ENCODE measurements at regions not wholly inside any gene's neighbourhood (a gene's known extent, or its start where the extent isn't known, plus 50 kb on each side); places are given as distances from the start of the nearest gene placed in this dataset.

GRCh38 chr13:68481130-68481529 lies 1251.0 kb upstream of the PCDH9 start:
- CTCF ChIA-PET: no interaction called here

More at GRCh38 chr13:68481130-68481529, 1251.0 kb upstream of the PCDH9 start:
- WGBS (ENCODE audit: low lambda C conversion rate): 55% methylated on average over 2 of the region's 2 CpGs
- no peak overlapping the region for H3K27ac ChIP-seq (ENCODE audit: low read depth in 2 of 2, low read length in 1 of 2)
- POLR2A ChIA-PET: no interaction called here
- no peak for TF ChIP-seq GABPA (IDR thresholded peaks at IDR 0.05; ENCODE audit: low read depth)
- TF ChIP-seq NFIC (IDR thresholded peaks at IDR 0.05; ENCODE audit: borderline replicate concordance): no peak
- no peak for TF ChIP-seq YY1 (IDR thresholded peaks at IDR 0.05; ENCODE audit: low read depth)
- TF ChIP-seq RFX5 (IDR thresholded peaks at IDR 0.05; ENCODE audit: low read length): no peak
- no peak for TF ChIP-seq EZH2phosphoT487 (IDR thresholded peaks at IDR 0.05; ENCODE audit: borderline replicate concordance, low read depth)
- TF ChIP-seq NRF1 (IDR thresholded peaks at IDR 0.05; ENCODE audit: low read depth, low read length): no peak
- TF ChIP-seq ZBTB33 (IDR thresholded peaks at IDR 0.05; ENCODE audit: borderline replicate concordance, low read depth): no peak
- no peak for TF ChIP-seq TEAD4 (IDR thresholded peaks at IDR 0.05; ENCODE audit: borderline replicate concordance, insufficient read depth)
- no peak for TF ChIP-seq ELF1 (IDR thresholded peaks at IDR 0.05)
- no peak for TF ChIP-seq FOSL2 (IDR thresholded peaks at IDR 0.05; ENCODE audit: borderline replicate concordance, low read depth)
- TF ChIP-seq CTCF (IDR thresholded peaks at IDR 0.05): no peak
- no peak for TF ChIP-seq IRF3 (IDR thresholded peaks at IDR 0.05; ENCODE audit: low read depth, low read length)
- no peak for TF ChIP-seq TCF12 (IDR thresholded peaks at IDR 0.05)
- no peak for TF ChIP-seq SIN3A (IDR thresholded peaks at IDR 0.05; ENCODE audit: borderline replicate concordance, low read depth, low read length)
- TF ChIP-seq RAD21 (IDR thresholded peaks at IDR 0.05; ENCODE audit: low read length): no peak
- TF ChIP-seq USF2 (IDR thresholded peaks at IDR 0.05; ENCODE audit: borderline replicate concordance, low read depth, low read length): no peak
- TF ChIP-seq FOXM1 (IDR thresholded peaks at IDR 0.05; ENCODE audit: low read depth): no peak
- TF ChIP-seq MXI1 (IDR thresholded peaks at IDR 0.05; ENCODE audit: low read depth, low read length): no peak
- no peaks in the 10 kb centered on the region for H3K36me3 ChIP-seq (replicated peaks in 1 of 2; ENCODE audit: control insufficient read depth in 1 of 2, insufficient read depth in 2 of 2, low read length in 1 of 2)
- H4K20me1 ChIP-seq (ENCODE audit: insufficient read depth): no peaks in the 10 kb centered on the region
- H3K9me2 ChIP-seq: no peaks in the 10 kb centered on the region
- no peak overlapping the region for H3K9ac ChIP-seq
- no peak overlapping the region for H2AFZ ChIP-seq (ENCODE audit: low read depth)
- no peaks in the 10 kb centered on the region for H3K9me3 ChIP-seq
- H3K4me2 ChIP-seq: no peak overlapping the region
- DNase-seq: no peak
- no peaks in the 10 kb centered on the region for H3F3A ChIP-seq (replicated peaks; ENCODE audit: insufficient read depth)
- no peaks in the 10 kb centered on the region for H3K4me1 ChIP-seq (ENCODE audit: control insufficient read depth in 1 of 2, insufficient read depth in 2 of 2, low read depth in 1 of 2, low read length in 1 of 2)
- H3K27me3 ChIP-seq (ENCODE audit: insufficient read depth): no peaks in the 10 kb centered on the region
- H3K79me2 ChIP-seq (ENCODE audit: insufficient read depth): no peaks in the 10 kb centered on the region
- no peak overlapping the region for H3K4me3 ChIP-seq (ENCODE audit: low read depth in 2 of 2, low read length in 1 of 2)

Data from SK-N-SH (cell line).